Pancreas (tissue), 10 donors: ENCODE measurements at regions not wholly inside any gene's neighbourhood (a gene's known extent, or its start where the extent isn't known, plus 50 kb on each side); places are given as distances from the start of the nearest gene placed in this dataset.

Experiments
- ATAC-seq, 4 donors: fragments of 200-7000 bp; cut with Tn5 transposase; one replicate each; pipeline versions ENCODE4 v1.8.0 to v1.9.1; 2020; ENCODE audit warnings: mild to moderate bottlenecking in 4 of 4, moderate library complexity in 4 of 4
- DNase-seq, 6 donors: peaks; one replicate each; pipeline ENCODE4 v3.0.0-alpha.2; 2020
- FAIRE-seq: peaks from 2 replicates; lab custom pipeline; 2012; peaks lifted over from hg19 to GRCh38; lab: Jason Lieb, UNC
- H3K27ac ChIP-seq, 4 donors: fragments of 200-600 bp; sonication (generic); 1 replicate in 3 of 4; 2 replicates in 1 of 4; pipeline versions ENCODE4 v1.5.0 to v1.8.0; 2020
- H3K27me3 ChIP-seq, 4 donors: fragments of 200-600 bp; one replicate each; pipeline ENCODE4 v1.8.0; 2021
- H3K36me3 ChIP-seq, 3 donors: fragments of 200-600 bp; sonication (generic) in 1 of 3; one replicate each; pipeline versions ENCODE4 v1.5.0 to v1.8.0; 2020 to 2021
- H3K4me1 ChIP-seq, 3 donors: fragments of 200-600 bp; one replicate each; pipeline ENCODE4 v1.8.0; 2021
- H3K4me3 ChIP-seq, 4 donors: fragments of 200-600 bp; sonication (generic) in 2 of 4; one replicate each; pipeline versions ENCODE4 v1.5.0 to v1.8.0; 2020 to 2021
- H3K9me3 ChIP-seq, 4 donors: fragments of 200-600 bp; one replicate each; pipeline ENCODE4 v1.8.0; 2021
- CTCF ChIP-seq, 4 donors: fragments of 200-600 bp; sonication (generic) in 3 of 4; IDR thresholded peaks; one replicate each; pipeline versions ENCODE4 v1.5.0 to v1.8.0; 2021; ENCODE audit warnings: antibody characterized with exemption in 4 of 4
- whole genome bisulfite sequencing, 2 donors: extraction: QIAGEN DNeasy Blood & Tissue Kit; methylation state at CpG; one replicate each; pipeline ENCODE4 v1.1.7; 2013; 5-methylcytosine and 5-hydroxymethylcytosine counted together
- intact Hi-C, 3 donors: fragments of 100-400 bp; cut with DNase I; formaldehyde crosslinking; loops; one replicate each; pipeline versions ENCODE4 v1.11.1 to v1.14.2; 2022
- donor health status: healthy with polysubstance abuse.
- donor health status: DM: no; HTN: no; CAD: no; lungs with moderate emphysema.
- donor health status: DM: no; HTN: no; CAD: no.
- donor health status: control.
- donor health status: control.
- donor health status: Bipolar disorder and iron deficiency.
- donor health status: DM: yes; HTN: yes; CAD: no.
- donor health status: DM: no; HTN: no; CAD: no.
- donor health status: DM: no; HTN: no; CAD: no.
- donor health status: DM: yes; HTN: yes; CAD: no.

- intact Hi-C loops = no loop called here
- ATAC-seq (no peak), DNase-seq (no peak), FAIRE-seq (no peak)
- no peak for TF ChIP-seq CTCF (IDR thresholded peaks at IDR 0.05)
- no peaks in the 10 kb centered on the region for H3K27me3 ChIP-seq
- no peaks in the 10 kb centered on the region for H3K4me1 ChIP-seq
- WGBS, 2 donors = 44 to 55% methylated on average over 2 of the region's 2 CpGs
- no peaks in the 10 kb centered on the region for H3K9me3 ChIP-seq
- no peak overlapping the region for H3K27ac ChIP-seq
- H3K4me3 ChIP-seq = no peak overlapping the region
- no peaks in the 10 kb centered on the region for H3K36me3 ChIP-seq
Observed at GRCh38 chr12:68102731-68103130, 56.8 kb downstream of the IFNG start.

DNA sequence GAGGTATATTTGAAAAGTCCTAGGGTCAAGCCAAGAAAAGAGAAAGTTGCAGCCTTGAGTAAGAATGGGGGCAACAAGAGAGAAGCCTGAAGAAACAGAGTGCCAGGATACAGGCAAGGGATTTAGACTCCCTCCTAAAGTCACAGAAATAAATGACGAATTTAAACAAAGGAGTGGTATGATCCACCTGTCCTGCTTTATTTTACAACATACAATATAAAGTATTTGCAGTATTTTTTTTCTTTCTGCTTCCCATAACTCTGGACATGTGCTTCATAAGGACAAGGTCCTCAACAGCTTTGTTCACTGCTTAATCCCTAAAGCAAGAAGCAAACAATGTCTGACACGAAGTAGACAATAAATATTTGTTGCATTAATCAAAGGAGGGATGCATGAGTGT is 57.4 kb downstream of the IFNG start:
- Histone ChIP-seq H3K4me3 (no peak overlapping the region), H3K4me1 (no peaks in the 10 kb centered on the region), H3K36me3 (no peaks in the 10 kb centered on the region), H3K27ac (no peak overlapping the region), H3K27me3 (no peaks in the 10 kb centered on the region), H3K9me3 (no peaks in the 10 kb centered on the region)
- ATAC-seq (no peak), DNase-seq (no peak), FAIRE-seq (no peak)
- intact Hi-C loops = no loop called here
- no peak for TF ChIP-seq CTCF (IDR thresholded peaks at IDR 0.05)
- 61 to 66% methylated on average over 2 of the region's 2 CpGs for WGBS, 2 donors

- Histone ChIP-seq H3K27me3 (no peaks in the 10 kb centered on the region), H3K27ac (no peak overlapping the region), H3K4me3 (no peak overlapping the region), H3K36me3 (no peaks in the 10 kb centered on the region), H3K4me1 (no peaks in the 10 kb centered on the region), H3K9me3 (no peaks in the 10 kb centered on the region)
- WGBS, 2 donors = 54 to 57% methylated on average over 3 of the region's 3 CpGs
- FAIRE-seq (no peak), ATAC-seq (no peak), DNase-seq (no peak)
- TF ChIP-seq CTCF (IDR thresholded peaks at IDR 0.05) = no peak
- intact Hi-C loops = no loop called here
Observed at GRCh38 chr12:68100241-68100640, 59.3 kb downstream of the IFNG start.

DNA sequence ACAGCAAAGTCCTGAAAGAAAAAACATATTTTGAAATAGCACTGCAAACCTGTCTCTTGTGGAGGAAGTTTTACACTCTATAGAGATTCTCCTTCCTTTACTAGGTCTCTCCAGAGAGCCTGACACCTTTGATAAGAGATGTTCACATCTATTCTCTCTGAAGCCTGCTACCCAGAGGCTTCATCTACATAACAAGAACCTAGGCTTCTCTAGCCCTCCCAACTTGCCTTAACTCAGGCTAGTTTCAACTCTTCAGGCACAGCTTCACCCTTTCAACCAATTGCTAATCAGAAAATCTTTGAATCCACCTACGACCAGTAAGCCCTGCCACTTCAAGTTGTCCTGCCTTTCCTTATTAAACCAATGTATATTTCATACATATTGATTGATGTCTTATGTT is 60.6 kb downstream of the IFNG start:
- DNase-seq (no peak), ATAC-seq (no peak), FAIRE-seq (no peak)
- no peak for TF ChIP-seq CTCF (IDR thresholded peaks at IDR 0.05)
- intact Hi-C loops = no loop called here
- Histone ChIP-seq H3K4me1 (no peaks in the 10 kb centered on the region), H3K27me3 (no peaks in the 10 kb centered on the region), H3K4me3 (no peak overlapping the region), H3K27ac (no peak overlapping the region), H3K36me3 (no peaks in the 10 kb centered on the region), H3K9me3 (no peaks in the 10 kb centered on the region)
- 53 to 67% methylated on average over 1 of the region's 1 CpG for WGBS, 2 donors

- no peak overlapping the region for H3K4me3 ChIP-seq
- no peaks in the 10 kb centered on the region for H3K9me3 ChIP-seq
- H3K4me1 ChIP-seq = no peaks in the 10 kb centered on the region
- no peak for FAIRE-seq
- ATAC-seq = no peak
- intact Hi-C loops = no loop called here
- H3K27ac ChIP-seq = no peak overlapping the region
- no peaks in the 10 kb centered on the region for H3K27me3 ChIP-seq
- 85 to 94% methylated on average over 2 of the region's 2 CpGs for WGBS, 2 donors
- no peaks in the 10 kb centered on the region for H3K36me3 ChIP-seq
- no peak for DNase-seq
- TF ChIP-seq CTCF (IDR thresholded peaks at IDR 0.05) = no peak
Observed at GRCh38 chr12:68097386-68097785, 62.2 kb downstream of the IFNG start.
